K562 (cell line): ENCODE measurements at regions not wholly inside any gene's neighbourhood (a gene's known extent, or its start where the extent isn't known, plus 50 kb on each side); places are given as distances from the start of the nearest gene placed in this dataset.

Source experiments
- ATAC-seq: fragments of 200-7000 bp; cut with Tn5 transposase; 3 replicates; pipeline ENCODE4 v1.9.1; 2020; ENCODE audit warnings: moderate library complexity
- BruUV-seq: library from RNA; stranded (reverse); fragments of 400-500 nt; replicated peaks from 2 replicates; lab custom pipeline; 2021; lab: Mats Ljungman, UMichigan
- CTCF ChIA-PET: fragments of 300-600 bp; formaldehyde crosslinking; extraction: SDS; loops from one replicate; lab custom pipeline; 2021; ENCODE audit warnings: low intra/inter-chr PET ratio; lab: Yijun Ruan, JAX
- POLR2A ChIA-PET: fragments of 300-600, 350-650 bp; sonication (Branson Sonifier 250); formaldehyde crosslinking; extraction: SDS; loops from one replicate; lab custom pipeline; 2021; ENCODE audit warnings: antibody characterized with exemption, inconsistent platforms; lab: Yijun Ruan, JAX
- DNase-seq, 4 experiments: peaks; one replicate each; pipeline versions ENCODE4 v3.0.0 to v3.0.0-alpha.2; 2011 to 2018; ENCODE audit warnings: low spot score in 3 of 4, mixed read lengths in 3 of 4; ENCODE audit errors: extremely low read depth in 1 of 4
- FAIRE-seq: peaks from 2 replicates; lab custom pipeline; 2011; peaks lifted over from hg19 to GRCh38; lab: Jason Lieb, UNC
- H2AFZ ChIP-seq: 2 replicates; pipeline ENCODE4 v1.6.0; 2011; ENCODE audit warnings: low read depth, low read length, control low read depth, inconsistent platforms
- H3K27ac ChIP-seq: fragments of 200-600 bp; 3 replicates; pipeline ENCODE4 v1.8.0; 2011; ENCODE audit warnings: low read depth, mild to moderate bottlenecking, control low read depth, inconsistent platforms, low read length, moderate library complexity, mixed read lengths; ENCODE audit errors: extremely low read depth
- H3K27me3 ChIP-seq, 2 experiments: fragments of 300-600 bp in 1 of 2; 2 replicates in 1 of 2; 3 replicates in 1 of 2; pipeline versions ENCODE4 v1.6.0 to v1.8.0; 2011; ENCODE audit warnings: inconsistent platforms in 2 of 2, low read length in 2 of 2, mild to moderate bottlenecking in 1 of 2, mixed read lengths in 1 of 2, moderate library complexity in 1 of 2; ENCODE audit not compliant: control insufficient read depth in 2 of 2, insufficient read depth in 2 of 2
- H3K36me3 ChIP-seq: fragments of 300-600 bp; 3 replicates; pipeline ENCODE4 v1.8.0; 2011; ENCODE audit warnings: mild to moderate bottlenecking, low read length, inconsistent platforms; ENCODE audit not compliant: control insufficient read depth, insufficient read depth
- H3K4me1 ChIP-seq, 2 experiments: fragments of 200-600 bp in 1 of 2; replicated peaks in 1 of 2; 2 replicates in 1 of 2; 3 replicates in 1 of 2; pipeline versions ENCODE4 v1.5.1 to v1.8.0; 2011; ENCODE audit warnings: inconsistent platforms in 2 of 2, low read length in 2 of 2, mild to moderate bottlenecking in 1 of 2, mixed read lengths in 1 of 2, moderate library complexity in 1 of 2; ENCODE audit not compliant: control insufficient read depth in 2 of 2, insufficient read depth in 2 of 2
- H3K4me2 ChIP-seq: 2 replicates; pipeline ENCODE4 v1.6.1; 2011; ENCODE audit warnings: low read length, control low read depth, inconsistent platforms, mixed read lengths; ENCODE audit not compliant: insufficient read depth
- H3K4me3 ChIP-seq: fragments of 200-600 bp; sonication (generic), shearing (Covaris generic); 2 replicates; pipeline ENCODE4 v1.5.1; 2016; ENCODE audit warnings: control low read depth, inconsistent platforms
- H3K79me2 ChIP-seq: fragments of 200-600 bp; 3 replicates; pipeline ENCODE4 v1.8.0; 2011; ENCODE audit warnings: low read length, inconsistent platforms; ENCODE audit not compliant: control insufficient read depth, insufficient read depth
- H3K9ac ChIP-seq, 2 experiments: 2 replicates each; pipeline versions ENCODE4 v1.6.0 to v1.6.1; 2011; ENCODE audit warnings: low read depth in 2 of 2, low read length in 2 of 2, control low read depth in 1 of 2, inconsistent platforms in 1 of 2, mild to moderate bottlenecking in 1 of 2, mixed read lengths in 1 of 2; ENCODE audit not compliant: insufficient read depth in 1 of 2
- H3K9me1 ChIP-seq: one replicate; pipeline ENCODE4 v1.6.0; 2011; ENCODE audit warnings: inconsistent platforms, mild to moderate bottlenecking, low read length, moderate library complexity; ENCODE audit not compliant: control insufficient read depth, insufficient read depth
- H3K9me3 ChIP-seq: replicated peaks from 2 replicates; pipeline ENCODE4 v1.5.1; 2011; ENCODE audit warnings: low read depth, low read length, inconsistent platforms; ENCODE audit not compliant: control insufficient read depth, insufficient read depth
- H4K20me1 ChIP-seq: replicated peaks from 2 replicates; pipeline ENCODE4 v1.6.1; 2011; ENCODE audit warnings: low read length, inconsistent platforms, mixed read lengths; ENCODE audit not compliant: control insufficient read depth, insufficient read depth
- CSDE1 ChIP-seq, 2 experiments: fragments of 450-650 bp; IDR thresholded peaks; 2 replicates each; pipeline ENCODE4 v1.6.1; 2016; ENCODE audit warnings: mild to moderate bottlenecking in 1 of 2
- EP400 ChIP-seq: fragments of 450-650 bp; IDR thresholded peaks from 2 replicates; pipeline ENCODE4 v1.6.1; 2017; ENCODE audit warnings: antibody characterized with exemption, mild to moderate bottlenecking, moderate library complexity
- MLLT1 ChIP-seq, 2 experiments: fragments of 450-650 bp; IDR thresholded peaks; 2 replicates each; pipeline ENCODE4 v1.6.1; 2016
- POLR2A ChIP-seq: fragments of 450-650 bp; conservative IDR thresholded peaks from 2 replicates; pipeline ENCODE4 v1.6.1; 2016
- POLR2G ChIP-seq: fragments of 200-400 bp; formaldehyde crosslinking; IDR thresholded peaks from 2 replicates; pipeline ENCODE4 v1.6.1; 2017; ENCODE audit warnings: low read depth, mild to moderate bottlenecking, antibody characterized with exemption, low read length, moderate library complexity
- ZNF347 ChIP-seq: fragments of 450-650 bp; formaldehyde crosslinking; IDR thresholded peaks from 2 replicates; pipeline ENCODE4 v1.4.0; 2020; ENCODE audit warnings: low read depth, mild to moderate bottlenecking, moderate library complexity
- WGBS: fragments of 100-300 bp; shearing (Covaris generic); methylation state at CpG from one replicate; pipeline ENCODE4 v1.1.6; 2016; ENCODE audit warnings: low coverage, mixed read lengths; ENCODE audit not compliant: insufficient coverage; ENCODE audit errors: missing lambda C conversion rate; 5-methylcytosine and 5-hydroxymethylcytosine counted together
- in situ Hi-C: fragments of 300-500 bp; cut with MboI; formaldehyde crosslinking; loops from 4 replicates; pipeline ENCODE4 v1.15.0; 2018; ENCODE audit warnings: inconsistent platforms, mixed read lengths
- intact Hi-C: fragments of 100-400 bp; cut with micrococcal nuclease; formaldehyde crosslinking; loops from 2 replicates; pipeline ENCODE4 v1.14.2; 2022

- Histone ChIP-seq H3K9me3 (no peaks in the 10 kb centered on the region), H3K36me3 (no peaks in the 10 kb centered on the region), H3K4me2 (no peak overlapping the region), H3K9me1 (no peaks in the 10 kb centered on the region), H3K27ac (no peak overlapping the region), H3K9ac (no peak overlapping the region), H3K4me1 (peaks cover 0 to 5% of the 10 kb centered on the region in 2 experiments; a peak in 2 of 5 replicates), H3K79me2 (no peaks in the 10 kb centered on the region), H4K20me1 (no peaks in the 10 kb centered on the region), H2AFZ (no peak overlapping the region), H3K27me3 (peaks cover 0 to 14% of the 10 kb centered on the region in 2 experiments; a peak in 3 of 5 replicates), H3K4me3 (no peak overlapping the region)
- ChIA-PET CTCF (no interaction called here), POLR2A (interaction anchor here (1.0 kb wide), 1 partner anchor 12 kb away, joined by 3 read pairs; no protein-coding TSS in a partner anchor)
- no peak for TF ChIP-seq ZNF347 (CRISPR knock-in tag)
- no peak for TF ChIP-seq CSDE1 (IDR thresholded peaks at IDR 0.05)
- TF ChIP-seq EP400 = no peak
- TF ChIP-seq POLR2G = no peak
- TF ChIP-seq POLR2A = no peak
- no peak for TF ChIP-seq MLLT1 (IDR thresholded peaks at IDR 0.05)
- DNase-seq (no peak), FAIRE-seq (no peak), ATAC-seq (no peak)
- in situ Hi-C loops (no loop called here), intact Hi-C loops (no loop called here)
- BruUV-seq = no TSS peak
- 4% methylated on average over 4 of the region's 4 CpGs for WGBS
These were observed 124.1 kb downstream of the WDR11 start for GRCh38 chr10:120975072-120975867.
